Tibial nerve (tissue), 4 donors: ENCODE measurements at regions not wholly inside any gene's neighbourhood (a gene's known extent, or its start where the extent isn't known, plus 50 kb on each side); places are given as distances from the start of the nearest gene placed in this dataset.

Experiments
- DNase-seq, 2 donors: peaks; one replicate each; pipeline ENCODE4 v3.0.0-alpha.2; 2019; ENCODE audit warnings: low spot score in 2 of 2
- H3K27ac ChIP-seq, 4 donors: fragments of 200-600 bp; sonication (generic) in 3 of 4; one replicate each; pipeline ENCODE4 v1.5.1; 2017 to 2019; ENCODE audit warnings: mild to moderate bottlenecking in 1 of 4
- H3K27me3 ChIP-seq, 2 donors: fragments of 200-600 bp; sonication (generic) in 1 of 2; one replicate each; pipeline versions ENCODE4 v1.5.1 to v1.6.0; 2017 to 2019
- H3K36me3 ChIP-seq, 3 donors: fragments of 200-600 bp; sonication (generic); one replicate each; pipeline ENCODE4 v1.5.1; 2018 to 2019
- H3K4me1 ChIP-seq, 4 donors: fragments of 200-600 bp; sonication (generic) in 3 of 4; one replicate each; pipeline ENCODE4 v1.5.1; 2017 to 2019
- H3K4me3 ChIP-seq, 4 donors: fragments of 200-600 bp; sonication (generic) in 3 of 4; one replicate each; pipeline ENCODE4 v1.5.1; 2017 to 2019; ENCODE audit warnings: mild to moderate bottlenecking in 1 of 4, moderate library complexity in 1 of 4
- H3K9me3 ChIP-seq, 4 donors: fragments of 200-600 bp; sonication (generic) in 3 of 4; one replicate each; pipeline ENCODE4 v1.5.1; 2017 to 2019
- CTCF ChIP-seq, 5 experiments: fragments of 200-600 bp in 3 of 5; fragments of 450-650 bp in 2 of 5; sonication (generic) in 3 of 5; IDR thresholded peaks; one replicate each; pipeline ENCODE4 v1.5.1; 2016 to 2019; ENCODE audit warnings: antibody characterized with exemption in 5 of 5, mild to moderate bottlenecking in 3 of 5, moderate library complexity in 2 of 5
- EP300 ChIP-seq, 2 donors: sonication (generic); formaldehyde crosslinking; IDR thresholded peaks; one replicate each; pipeline ENCODE4 v1.6.1; 2017; ENCODE audit warnings: antibody characterized with exemption in 2 of 2, mild to moderate bottlenecking in 1 of 2
- POLR2A ChIP-seq, 2 donors: fragments of 450-650 bp; IDR thresholded peaks; one replicate each; pipeline ENCODE4 v1.6.1; 2017; ENCODE audit warnings: antibody characterized with exemption in 2 of 2, mild to moderate bottlenecking in 2 of 2, moderate library complexity in 2 of 2
- WGBS, 2 donors: methylation state at CpG; one replicate each; pipeline ENCODE4 v1.1.5; 2018; 5-methylcytosine and 5-hydroxymethylcytosine counted together

DNA sequence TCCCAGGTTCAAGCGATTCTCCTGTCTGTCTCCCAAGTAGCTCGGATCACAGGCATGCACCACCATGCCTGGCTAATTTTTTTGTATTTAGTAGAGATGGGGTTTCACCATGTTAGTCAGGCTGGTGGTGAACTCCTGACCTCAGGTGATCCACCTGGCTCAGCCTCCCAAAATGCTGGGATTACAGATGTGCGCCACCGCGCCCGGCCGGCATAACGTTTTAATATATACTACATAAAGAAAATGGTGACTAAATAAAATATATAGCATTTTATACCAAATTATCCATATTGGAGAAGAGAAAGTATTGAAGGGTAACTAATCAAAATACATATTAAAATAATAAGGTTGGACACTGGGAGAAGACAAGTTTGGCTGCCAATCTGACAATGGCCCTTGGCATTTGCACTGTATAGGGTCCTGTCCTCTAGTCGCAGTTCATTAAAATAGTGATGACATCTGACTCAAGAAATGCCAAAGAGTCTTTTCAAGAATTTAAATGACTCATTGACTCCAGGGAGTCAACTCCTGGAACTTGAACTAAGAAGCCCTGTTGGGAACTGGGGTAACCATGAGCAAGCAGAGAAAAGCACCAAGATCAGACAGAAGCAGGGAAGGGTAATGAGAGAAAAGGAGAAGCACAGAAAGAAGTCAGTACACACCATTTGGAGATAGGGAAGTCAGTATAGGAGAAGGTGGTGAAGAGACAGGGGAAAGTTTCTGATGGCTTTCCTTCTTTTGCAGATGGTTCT is 91.1 kb downstream of the CH25H start:
- no peak overlapping the region for H3K4me3 ChIP-seq
- H3K36me3 ChIP-seq: no peaks in the 10 kb centered on the region
- TF ChIP-seq EP300 (IDR thresholded peaks at IDR 0.05) (peak in 1 of 2 donors; percentile 9), POLR2A (IDR thresholded peaks at IDR 0.05) (no peak), CTCF (IDR thresholded peaks at IDR 0.05) (no peak)
- H3K4me1 ChIP-seq: no peaks in the 10 kb centered on the region
- H3K27ac ChIP-seq: no peak overlapping the region
- WGBS, 2 donors: 89 to 90% methylated on average over 9 of the region's 9 CpGs
- no peaks in the 10 kb centered on the region for H3K9me3 ChIP-seq
- H3K27me3 ChIP-seq: no peaks in the 10 kb centered on the region
- no peak for DNase-seq

DNA sequence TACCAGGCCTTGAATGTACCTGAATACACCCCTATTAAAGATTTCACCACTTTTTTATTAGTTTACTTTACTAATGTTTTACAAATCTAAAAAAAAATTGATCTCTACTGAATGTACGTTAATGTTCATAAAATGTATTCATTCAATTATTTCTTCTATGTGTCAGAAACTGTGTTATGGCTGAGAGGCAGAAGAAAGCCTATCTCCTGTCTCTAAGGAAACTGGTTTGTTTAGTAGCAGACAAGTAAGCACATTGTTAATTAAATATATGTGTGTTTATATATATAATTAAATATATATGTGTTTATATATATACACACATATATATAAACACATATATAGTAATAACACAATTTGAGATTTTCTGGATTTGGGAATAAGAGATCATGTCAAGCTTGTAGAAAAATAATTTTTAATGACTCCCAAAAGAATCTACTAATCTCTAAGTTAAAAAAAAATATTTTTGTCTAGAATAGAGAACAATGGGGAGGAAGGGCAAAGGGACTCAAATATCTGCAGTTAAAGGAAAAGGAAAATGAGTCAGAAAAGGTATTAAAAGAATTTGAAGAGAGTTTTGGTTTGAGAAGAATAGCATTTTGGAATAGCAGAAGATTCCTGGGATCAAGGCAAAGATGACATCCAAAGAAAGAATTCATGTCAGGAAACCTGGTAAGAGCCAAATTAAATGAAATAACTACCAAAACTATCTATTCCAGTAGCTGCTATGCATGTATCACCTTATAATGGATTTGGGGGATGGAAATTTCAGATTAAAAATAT is 92.1 kb downstream of the CH25H start:
- no peaks in the 10 kb centered on the region for H3K9me3 ChIP-seq
- H3K27ac ChIP-seq: no peak overlapping the region
- 75 to 79% methylated on average over 1 of the region's 1 CpG for WGBS, 2 donors
- no peak overlapping the region for H3K4me3 ChIP-seq
- TF ChIP-seq EP300 (IDR thresholded peaks at IDR 0.05): no peak
- TF ChIP-seq CTCF (IDR thresholded peaks at IDR 0.05): no peak
- no peak for TF ChIP-seq POLR2A (IDR thresholded peaks at IDR 0.05)
- H3K36me3 ChIP-seq: no peaks in the 10 kb centered on the region
- no peaks in the 10 kb centered on the region for H3K27me3 ChIP-seq
- no peak for DNase-seq
- no peaks in the 10 kb centered on the region for H3K4me1 ChIP-seq

GRCh38 chr10:89102735-89103134 is 104.4 kb downstream of the CH25H start:
- WGBS, 2 donors: 66 to 89% methylated on average over 3 of the region's 3 CpGs

GRCh38 chr10:89101943-89102342 is 105.2 kb downstream of the CH25H start:
- H3K4me1 ChIP-seq: peaks cover 0 to 6% (median 0%) of the 10 kb centered on the region in 4 donors
- 92 to 96% methylated on average over 4 of the region's 4 CpGs for WGBS, 2 donors
- no peaks in the 10 kb centered on the region for H3K36me3 ChIP-seq
- H3K27ac ChIP-seq: no peak overlapping the region
- no peak for TF ChIP-seq CTCF (IDR thresholded peaks at IDR 0.05)
- no peak for TF ChIP-seq POLR2A (IDR thresholded peaks at IDR 0.05)
- TF ChIP-seq EP300 (IDR thresholded peaks at IDR 0.05): no peak
- no peaks in the 10 kb centered on the region for H3K27me3 ChIP-seq
- H3K9me3 ChIP-seq: peaks cover 0 to 7% (median 0%) of the 10 kb centered on the region in 4 donors
- DNase-seq: no peak
- no peak overlapping the region for H3K4me3 ChIP-seq

More at GRCh38 chr10:89102735-89103134, 104.4 kb downstream of the CH25H start:
- no peak overlapping the region for H3K27ac ChIP-seq
- no peak for DNase-seq
- H3K27me3 ChIP-seq: no peaks in the 10 kb centered on the region
- peaks cover 0 to 15% (median 0%) of the 10 kb centered on the region in 4 donors for H3K9me3 ChIP-seq
- H3K4me3 ChIP-seq: no peak overlapping the region
- H3K36me3 ChIP-seq: no peaks in the 10 kb centered on the region
- H3K4me1 ChIP-seq: peaks cover 0 to 6% (median 0%) of the 10 kb centered on the region in 4 donors
- TF ChIP-seq POLR2A (IDR thresholded peaks at IDR 0.05): no peak
- no peak for TF ChIP-seq CTCF (IDR thresholded peaks at IDR 0.05)
- no peak for TF ChIP-seq EP300 (IDR thresholded peaks at IDR 0.05)

- no peaks in the 10 kb centered on the region for H3K36me3 ChIP-seq
- peaks cover 0 to 6% (median 0%) of the 10 kb centered on the region in 4 donors for H3K4me1 ChIP-seq
- H3K27ac ChIP-seq: no peak overlapping the region
- H3K27me3 ChIP-seq: no peaks in the 10 kb centered on the region
- no peak for DNase-seq
- no peak for TF ChIP-seq POLR2A (IDR thresholded peaks at IDR 0.05)
- no peak for TF ChIP-seq CTCF (IDR thresholded peaks at IDR 0.05)
- no peak for TF ChIP-seq EP300 (IDR thresholded peaks at IDR 0.05)
- no peaks in the 10 kb centered on the region for H3K9me3 ChIP-seq
- no peak overlapping the region for H3K4me3 ChIP-seq
- whole genome bisulfite sequencing, 2 donors: 49 to 56% methylated on average over 4 of the region's 4 CpGs
Observed at GRCh38 chr10:89100680-89101079, 106.4 kb downstream of the CH25H start.
